ENCODE measurements at regions not wholly inside any gene's neighbourhood (a gene's known extent, or its start where the extent isn't known, plus 50 kb on each side); places are given as distances from the start of the nearest gene placed in this dataset.

GRCh38 chr5:2183154-2184025 is 300.7 kb upstream of the IRX4 start:
- no peak for FAIRE-seq
- no peak for TF ChIP-seq CTCF (IDR thresholded peaks at IDR 0.05; ENCODE audit: insufficient read depth, missing control alignments)
- DNase-seq (ENCODE audit: insufficient read length, low spot score) = no peak

- no peak for TF ChIP-seq CTCF (IDR thresholded peaks at IDR 0.05; ENCODE audit: insufficient read depth, missing control alignments)
- DNase-seq (ENCODE audit: insufficient read length, low spot score) (no peak), FAIRE-seq (no peak)
Observed at GRCh38 chr5:2182020-2182419, 299.3 kb upstream of the IRX4 start.

- TF ChIP-seq CTCF (IDR thresholded peaks at IDR 0.05; ENCODE audit: insufficient read depth, missing control alignments) = no peak
- DNase-seq (ENCODE audit: insufficient read length, low spot score) (no peak), FAIRE-seq (no peak)
Observed at GRCh38 chr5:2181557-2181956, 298.8 kb upstream of the IRX4 start.

GRCh38 chr5:2181149-2181548 is 298.4 kb upstream of the IRX4 start:
- no peak for FAIRE-seq
- no peak for TF ChIP-seq CTCF (IDR thresholded peaks at IDR 0.05; ENCODE audit: insufficient read depth, missing control alignments)
- DNase-seq (ENCODE audit: insufficient read length, low spot score) = no peak

GRCh38 chr5:2180456-2180855 is 297.7 kb upstream of the IRX4 start:
- no peak for TF ChIP-seq CTCF (IDR thresholded peaks at IDR 0.05; ENCODE audit: insufficient read depth, missing control alignments)
- FAIRE-seq (no peak), DNase-seq (ENCODE audit: insufficient read length, low spot score) (no peak)

- DNase-seq (ENCODE audit: insufficient read length, low spot score) = no peak
- FAIRE-seq = no peak
- no peak for TF ChIP-seq CTCF (IDR thresholded peaks at IDR 0.05; ENCODE audit: insufficient read depth, missing control alignments)
Observed at GRCh38 chr5:2179861-2180260, 297.1 kb upstream of the IRX4 start.

- no peak for TF ChIP-seq CTCF (IDR thresholded peaks at IDR 0.05; ENCODE audit: insufficient read depth, missing control alignments)
- no peak for DNase-seq (ENCODE audit: insufficient read length, low spot score)
- FAIRE-seq = no peak
Observed at GRCh38 chr5:2178528-2178927, 295.8 kb upstream of the IRX4 start.

Data from D721Med (cell line).